ENCODE measurements at regions not wholly inside any gene's neighbourhood (a gene's known extent, or its start where the extent isn't known, plus 50 kb on each side); places are given as distances from the start of the nearest gene placed in this dataset.

GRCh38 chr15:62821384-62822131, 221.0 kb upstream of the TPM1 start:
- no peak for DNase-seq

- no peak for DNase-seq
Observed at GRCh38 chr15:62822228-62822627, 220.3 kb upstream of the TPM1 start.

- DNase-seq, result no peak
Observed at GRCh38 chr15:62823561-62823960, 219.0 kb upstream of the TPM1 start.

- DNase-seq, result no peak
Observed at GRCh38 chr15:62824111-62825015, 218.2 kb upstream of the TPM1 start.

GRCh38 chr15:62825191-62825590, 217.4 kb upstream of the TPM1 start:
- DNase-seq, result no peak

- no peak for DNase-seq
Observed at GRCh38 chr15:62826561-62826960, 216.0 kb upstream of the TPM1 start.

- DNase-seq, result no peak
Observed at GRCh38 chr15:62828364-62828763, 214.2 kb upstream of the TPM1 start.

GRCh38 chr15:62832231-62832630, 210.3 kb upstream of the TPM1 start:
- DNase-seq, result no peak

- no peak for DNase-seq
Observed at GRCh38 chr15:62833646-62834045, 208.9 kb upstream of the TPM1 start.

GRCh38 chr15:62834686-62835329, 207.7 kb upstream of the TPM1 start:
- DNase-seq, result no peak

GRCh38 chr15:62835351-62835750, 207.2 kb upstream of the TPM1 start:
- DNase-seq, result peak; percentile 18 to 30

- DNase-seq, result no peak
Observed at GRCh38 chr15:62835762-62836161, 206.8 kb upstream of the TPM1 start.

GRCh38 chr15:62840526-62841268, 201.8 kb upstream of the TPM1 start:
- no peak for DNase-seq

- no peak for DNase-seq
Observed at GRCh38 chr15:62841269-62841628, 201.3 kb upstream of the TPM1 start.

- no peak for DNase-seq
Observed at GRCh38 chr15:62841891-62842559, 200.5 kb upstream of the TPM1 start.

GRCh38 chr15:62843311-62843710, 199.2 kb upstream of the TPM1 start:
- no peak for DNase-seq

- DNase-seq, result no peak
Observed at GRCh38 chr15:62844564-62845240, 197.8 kb upstream of the TPM1 start.

GRCh38 chr15:62845241-62846126, 197.1 kb upstream of the TPM1 start:
- DNase-seq, result no peak

GRCh38 chr15:62846131-62846804, 196.3 kb upstream of the TPM1 start:
- DNase-seq, result no peak
